ENCODE measurements at regions not wholly inside any gene's neighbourhood (a gene's known extent, or its start where the extent isn't known, plus 50 kb on each side); places are given as distances from the start of the nearest gene placed in this dataset.

GRCh38 chr2:34825686-34826085 lies 1226.6 kb upstream of the FAM98A start:
- TF ChIP-seq, protein P1, sequence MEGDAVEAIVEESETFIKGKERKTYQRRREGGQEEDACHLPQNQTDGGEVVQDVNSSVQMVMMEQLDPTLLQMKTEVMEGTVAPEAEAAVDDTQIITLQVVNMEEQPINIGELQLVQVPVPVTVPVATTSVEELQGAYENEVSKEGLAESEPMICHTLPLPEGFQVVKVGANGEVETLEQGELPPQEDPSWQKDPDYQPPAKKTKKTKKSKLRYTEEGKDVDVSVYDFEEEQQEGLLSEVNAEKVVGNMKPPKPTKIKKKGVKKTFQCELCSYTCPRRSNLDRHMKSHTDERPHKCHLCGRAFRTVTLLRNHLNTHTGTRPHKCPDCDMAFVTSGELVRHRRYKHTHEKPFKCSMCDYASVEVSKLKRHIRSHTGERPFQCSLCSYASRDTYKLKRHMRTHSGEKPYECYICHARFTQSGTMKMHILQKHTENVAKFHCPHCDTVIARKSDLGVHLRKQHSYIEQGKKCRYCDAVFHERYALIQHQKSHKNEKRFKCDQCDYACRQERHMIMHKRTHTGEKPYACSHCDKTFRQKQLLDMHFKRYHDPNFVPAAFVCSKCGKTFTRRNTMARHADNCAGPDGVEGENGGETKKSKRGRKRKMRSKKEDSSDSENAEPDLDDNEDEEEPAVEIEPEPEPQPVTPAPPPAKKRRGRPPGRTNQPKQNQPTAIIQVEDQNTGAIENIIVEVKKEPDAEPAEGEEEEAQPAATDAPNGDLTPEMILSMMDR (IDR thresholded peaks at IDR 0.05) = no peak
- no peak for TF ChIP-seq POLR2A (IDR thresholded peaks at IDR 0.05)

All from tibial nerve (tissue), 3 donors.